ENCODE measurements at regions not wholly inside any gene's neighbourhood (a gene's known extent, or its start where the extent isn't known, plus 50 kb on each side); places are given as distances from the start of the nearest gene placed in this dataset.

GRCh38 chr13:22053053-22053452, 382.2 kb downstream of the FGF9 start:
- H3K79me2 ChIP-seq (ENCODE audit: control insufficient read depth, insufficient read depth, low read length), result no peaks in the 10 kb centered on the region
- intact Hi-C loops (cut with micrococcal nuclease), result no loop called here
- H3K27ac ChIP-seq (ENCODE audit: low read length in 2 of 2), result no peak overlapping the region
- no peak for DNase-seq
- ChIA-PET POLR2A (no interaction called here), CTCF (interaction anchor here (0.6 kb wide), 1 partner anchor 115 kb away, joined by 3 read pairs; no protein-coding TSS in a partner anchor)
- no peak overlapping the region for H3K27ac Mint-ChIP-seq
- H3K9ac ChIP-seq (ENCODE audit: low read length), result no peak overlapping the region
- no peaks in the 10 kb centered on the region for H3K4me1 Mint-ChIP-seq
- H4K20me1 ChIP-seq (ENCODE audit: control insufficient read depth, insufficient read depth, low read length, poor library complexity, severe bottlenecking), result no peaks in the 10 kb centered on the region
- H3K4me3 ChIP-seq (ENCODE audit: control extremely low read depth in 1 of 5, extremely low read depth in 1 of 5, insufficient read depth in 1 of 5, low read depth in 2 of 5, low read length in 4 of 5), result no peak overlapping the region
- no CpG with 5 or more reads among the region's 3 CpGs for WGBS (ENCODE audit: insufficient coverage)
- H3K36me3 ChIP-seq (replicated peaks in 1 of 2; ENCODE audit: control extremely low read depth in 1 of 2, control insufficient read depth in 1 of 2, extremely low read depth in 1 of 2, insufficient read depth in 2 of 2, low read length in 1 of 2), result no peaks in the 10 kb centered on the region
- no peaks in the 10 kb centered on the region for H3K27me3 ChIP-seq (replicated peaks in 1 of 4; ENCODE audit: control extremely low read depth in 1 of 4, control insufficient read depth in 3 of 4, insufficient read depth in 4 of 4, low read length in 3 of 4)
- no peak for ATAC-seq (ENCODE audit: low read depth)
- peaks cover 0 to 7% (median 0%) of the 10 kb centered on the region in 3 donors for H3K9me3 ChIP-seq (ENCODE audit: control extremely low read depth in 1 of 3, control insufficient read depth in 2 of 3, insufficient read depth in 1 of 3, low read length in 2 of 3)
- H2AFZ ChIP-seq (ENCODE audit: insufficient read depth, low read depth, low read length, poor library complexity, severe bottlenecking), result no peak overlapping the region
- no peaks in the 10 kb centered on the region for H3K9me3 Mint-ChIP-seq (ENCODE audit: insufficient read depth)
- no peaks in the 10 kb centered on the region for H3K27me3 Mint-ChIP-seq
- H3K4me1 ChIP-seq (ENCODE audit: control insufficient read depth in 2 of 2, insufficient read depth in 2 of 2, low read length in 2 of 2), result no peaks in the 10 kb centered on the region
- H3K4me2 ChIP-seq (replicated peaks; ENCODE audit: low read depth, low read length, poor library complexity, severe bottlenecking), result no peak overlapping the region
- no peak overlapping the region for H3K4me3 Mint-ChIP-seq
- no peak for TF ChIP-seq CTCF (IDR thresholded peaks at IDR 0.05)
- TF ChIP-seq EZH2 (IDR thresholded peaks at IDR 0.05; ENCODE audit: borderline replicate concordance, insufficient read depth, low read depth, low read length, poor library complexity, severe bottlenecking), result no peak

- Histone ChIP-seq H3K9me3 (ENCODE audit: control extremely low read depth in 1 of 3, control insufficient read depth in 2 of 3, insufficient read depth in 1 of 3, low read length in 2 of 3) (peaks cover 0 to 7% (median 0%) of the 10 kb centered on the region in 3 donors), H3K4me2 (replicated peaks; ENCODE audit: low read depth, low read length, poor library complexity, severe bottlenecking) (no peak overlapping the region), H3K27ac (ENCODE audit: low read length in 2 of 2) (no peak overlapping the region), H3K4me1 (ENCODE audit: control insufficient read depth in 2 of 2, insufficient read depth in 2 of 2, low read length in 2 of 2) (peaks cover 7 to 9% of the 10 kb centered on the region in 2 donors), H3K4me3 (ENCODE audit: control extremely low read depth in 1 of 5, extremely low read depth in 1 of 5, insufficient read depth in 1 of 5, low read depth in 2 of 5, low read length in 4 of 5) (no peak overlapping the region), H3K36me3 (replicated peaks in 1 of 2; ENCODE audit: control extremely low read depth in 1 of 2, control insufficient read depth in 1 of 2, extremely low read depth in 1 of 2, insufficient read depth in 2 of 2, low read length in 1 of 2) (no peaks in the 10 kb centered on the region), H3K9ac (ENCODE audit: low read length) (no peak overlapping the region), H3K27me3 (replicated peaks in 1 of 4; ENCODE audit: control extremely low read depth in 1 of 4, control insufficient read depth in 3 of 4, insufficient read depth in 4 of 4, low read length in 3 of 4) (no peaks in the 10 kb centered on the region), H3K79me2 (ENCODE audit: control insufficient read depth, insufficient read depth, low read length) (no peaks in the 10 kb centered on the region), H2AFZ (ENCODE audit: insufficient read depth, low read depth, low read length, poor library complexity, severe bottlenecking) (no peak overlapping the region), H4K20me1 (ENCODE audit: control insufficient read depth, insufficient read depth, low read length, poor library complexity, severe bottlenecking) (no peaks in the 10 kb centered on the region)
- H3K27me3 Mint-ChIP-seq, result no peaks in the 10 kb centered on the region
- no peaks in the 10 kb centered on the region for H3K9me3 Mint-ChIP-seq (ENCODE audit: insufficient read depth)
- intact Hi-C loops (cut with micrococcal nuclease), result no loop called here
- peaks cover 10% of the 10 kb centered on the region for H3K4me1 Mint-ChIP-seq
- no peak overlapping the region for H3K4me3 Mint-ChIP-seq
- CTCF ChIA-PET, result interaction anchor here (0.6 to 1.3 kb wide), 3 partner anchors 15 to 417 kb away, joined by 3 to 4 read pairs (median 3); no protein-coding TSS in a partner anchor
- WGBS (ENCODE audit: insufficient coverage), result 29% methylated on average over 1 of the region's 5 CpGs
- TF ChIP-seq CTCF (IDR thresholded peaks at IDR 0.05) (no peak), EZH2 (IDR thresholded peaks at IDR 0.05; ENCODE audit: borderline replicate concordance, insufficient read depth, low read depth, low read length, poor library complexity, severe bottlenecking) (no peak)
- no peak for DNase-seq
- POLR2A ChIA-PET, result interaction anchor here (0.7 kb wide), 1 partner anchor 59 kb away, joined by 7 read pairs; no protein-coding TSS in a partner anchor
- H3K27ac Mint-ChIP-seq, result no peak overlapping the region
- ATAC-seq (ENCODE audit: low read depth), result no peak
Measured at GRCh38 chr13:22055259-22055658, 384.4 kb downstream of the FGF9 start.

Data from B cell (primary cell).